GM23338 (cell line): ENCODE measurements at regions not wholly inside any gene's neighbourhood (a gene's known extent, or its start where the extent isn't known, plus 50 kb on each side); places are given as distances from the start of the nearest gene placed in this dataset.

ENCODE experiments used
- ATAC-seq: fragments of 200-7000 bp; cut with Tn5 transposase; 3 replicates; pipeline ENCODE4 v1.9.1; 2020
- DNase-seq: peaks from one replicate; pipeline ENCODE4 v3.0.0-alpha.2; 2015; ENCODE audit warnings: low spot score
- H2AFZ ChIP-seq: fragments of 200-600 bp; sonication (generic); 2 replicates; pipeline ENCODE4 v1.8.0; 2016; ENCODE audit warnings: antibody characterized with exemption, mild to moderate bottlenecking, moderate library complexity
- H3F3A ChIP-seq: fragments of 200-600 bp; sonication (generic); replicated peaks from 2 replicates; pipeline ENCODE4 v1.8.0; 2017; ENCODE audit warnings: antibody characterized with exemption, mixed run types, low read depth
- H3K27ac ChIP-seq: fragments of 200-600 bp; sonication (generic); 2 replicates; pipeline ENCODE4 v1.6.1; 2016; ENCODE audit warnings: low read depth
- H3K27me3 ChIP-seq: fragments of 200-600 bp; sonication (generic); 2 replicates; pipeline ENCODE4 v1.8.0; 2016; ENCODE audit warnings: mild to moderate bottlenecking, mixed run types, moderate library complexity; ENCODE audit not compliant: insufficient read depth
- H3K36me3 ChIP-seq: fragments of 200-600 bp; sonication (generic); 2 replicates; pipeline ENCODE4 v1.8.0; 2016; ENCODE audit warnings: mild to moderate bottlenecking; ENCODE audit not compliant: insufficient read depth
- H3K4me1 ChIP-seq: fragments of 200-600 bp; sonication (generic); 2 replicates; pipeline ENCODE4 v1.8.0; 2016; ENCODE audit warnings: mild to moderate bottlenecking, moderate library complexity; ENCODE audit not compliant: insufficient read depth
- H3K4me2 ChIP-seq: fragments of 200-600 bp; sonication (generic); 2 replicates; pipeline ENCODE4 v1.7.1; 2017; ENCODE audit warnings: mixed run types
- H3K4me3 ChIP-seq: fragments of 200-600 bp; sonication (generic); 2 replicates; pipeline ENCODE4 v1.6.1; 2016; ENCODE audit warnings: mixed run types
- H3K79me2 ChIP-seq: fragments of 200-600 bp; sonication (generic); replicated peaks from 2 replicates; pipeline ENCODE4 v1.8.0; 2017; ENCODE audit warnings: mild to moderate bottlenecking; ENCODE audit not compliant: insufficient read depth
- H3K9me2 ChIP-seq: fragments of 200-600 bp; sonication (generic); 2 replicates; pipeline ENCODE4 v1.8.0; 2017; ENCODE audit not compliant: insufficient read depth
- H4K20me1 ChIP-seq: fragments of 200-600 bp; sonication (generic); replicated peaks from 2 replicates; pipeline ENCODE4 v1.8.0; 2017; ENCODE audit warnings: mild to moderate bottlenecking; ENCODE audit not compliant: insufficient read depth
- H3K27ac Mint-ChIP-seq: 2 replicates; pipeline ENCODE4 v1.8.0; 2020; ENCODE audit warnings: inconsistent platforms, mild to moderate bottlenecking, moderate library complexity, mixed read lengths
- H3K27me3 Mint-ChIP-seq: 3 replicates; pipeline ENCODE4 v1.8.0; 2022; ENCODE audit warnings: low read depth, mild to moderate bottlenecking, moderate library complexity, mixed read lengths, inconsistent platforms; ENCODE audit not compliant: insufficient read depth, poor library complexity
- H3K36me3 Mint-ChIP-seq: 3 replicates; pipeline ENCODE4 v1.8.0; 2021; ENCODE audit warnings: low read depth, mild to moderate bottlenecking, inconsistent platforms, moderate library complexity, mixed read lengths
- H3K4me1 Mint-ChIP-seq: 3 replicates; pipeline ENCODE4 v1.8.0; 2020; ENCODE audit warnings: mild to moderate bottlenecking, inconsistent platforms, mixed read lengths
- H3K4me3 Mint-ChIP-seq: 3 replicates; pipeline ENCODE4 v1.8.0; 2021; ENCODE audit warnings: moderate library complexity, mild to moderate bottlenecking, inconsistent platforms, mixed read lengths
- H3K9me3 Mint-ChIP-seq: 3 replicates; pipeline ENCODE4 v1.8.0; 2020; ENCODE audit warnings: moderate library complexity, mild to moderate bottlenecking, inconsistent platforms, mixed read lengths
- CREB1 ChIP-seq: fragments of 250-450 bp; sonication (Bioruptor Pico); IDR thresholded peaks from 2 replicates; pipeline ENCODE4 v1.5.0; 2020; ENCODE audit warnings: low read depth, mild to moderate bottlenecking, moderate library complexity
- CTCF ChIP-seq, 2 experiments: fragments of 200-600 bp in 1 of 2; sonication (generic) in 1 of 2; conservative IDR thresholded peaks; 2 replicates each; pipeline versions ENCODE4 v1.5.1 to v1.6.1; 2016 to 2017; ENCODE audit warnings: antibody characterized with exemption in 2 of 2, low read depth in 2 of 2, mild to moderate bottlenecking in 2 of 2, moderate library complexity in 1 of 2
- ETS1 ChIP-seq: IDR thresholded peaks from 2 replicates; pipeline ENCODE4 v1.6.1; 2016; ENCODE audit warnings: antibody characterized with exemption
- NANOG ChIP-seq: IDR thresholded peaks from 2 replicates; pipeline ENCODE4 v1.6.1; 2016; ENCODE audit warnings: antibody characterized with exemption, borderline replicate concordance
- POLR2AphosphoS5 ChIP-seq: IDR thresholded peaks from 2 replicates; pipeline ENCODE4 v1.6.1; 2016; ENCODE audit warnings: antibody characterized with exemption, low read depth
- REST ChIP-seq: IDR thresholded peaks from one replicate; pipeline ENCODE4 v1.6.1; 2018; ENCODE audit warnings: antibody characterized with exemption; ENCODE audit not compliant: unreplicated experiment
- STAT1 ChIP-seq: IDR thresholded peaks from one replicate; pipeline ENCODE4 v1.6.1; 2016; ENCODE audit warnings: antibody characterized with exemption; ENCODE audit not compliant: unreplicated experiment
- ZNF114 ChIP-seq: fragments of 250-450 bp; sonication (Bioruptor Pico); IDR thresholded peaks from 2 replicates; pipeline ENCODE4 v1.5.0; 2020; ENCODE audit warnings: mild to moderate bottlenecking, moderate library complexity
- ZNF331 ChIP-seq: fragments of 250-450 bp; sonication (Bioruptor Pico); IDR thresholded peaks from 2 replicates; pipeline ENCODE4 v1.5.0; 2020; ENCODE audit warnings: low read depth, mild to moderate bottlenecking, moderate library complexity
- TF ChIP-seq, protein P1 (sequence below): fragments of 250-450 bp; sonication (Bioruptor Pico); IDR thresholded peaks from 2 replicates; pipeline ENCODE4 v1.5.0; 2020; ENCODE audit warnings: mild to moderate bottlenecking, moderate library complexity

GRCh38 chr4:33930497-33930896 lies 2313.8 kb downstream of the ARAP2 start:
- no peak for DNase-seq
- no peak overlapping the region for H2AFZ ChIP-seq
- ATAC-seq, result no peak

DNA sequence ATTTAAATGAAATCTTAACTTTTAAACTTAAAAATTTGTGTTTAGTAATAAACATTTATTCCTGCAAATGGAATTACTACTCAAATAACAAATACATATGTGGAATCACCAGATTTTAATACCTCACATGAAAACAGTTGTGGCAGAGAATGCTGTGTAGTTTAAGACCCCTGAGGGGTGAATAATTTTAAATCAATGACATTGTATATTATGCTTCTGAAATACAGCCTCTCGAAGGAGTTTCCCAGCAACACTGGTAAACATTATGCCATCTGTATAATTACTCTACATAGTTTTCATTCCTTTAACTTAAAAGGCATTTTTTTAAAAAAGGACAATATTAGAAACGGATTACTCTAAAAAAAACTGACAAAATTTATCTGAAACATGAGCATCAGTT lies 2313.3 kb downstream of the ARAP2 start:
- Mint-ChIP-seq H3K27ac (no peak overlapping the region), H3K27me3 (peaks cover 2% of the 10 kb centered on the region), H3K36me3 (no peaks in the 10 kb centered on the region; the same call in 2 of the 3 replicates), H3K4me1 (no peaks in the 10 kb centered on the region), H3K4me3 (no peak overlapping the region), H3K9me3 (no peaks in the 10 kb centered on the region; the same call in 2 of the 3 replicates)
- Histone ChIP-seq H3K9me2 (peaks cover 9% of the 10 kb centered on the region; the same call in 1 of the 2 replicates), H4K20me1 (no peaks in the 10 kb centered on the region), H3K4me3 (no peak overlapping the region), H3K36me3 (no peaks in the 10 kb centered on the region), H2AFZ (no peak overlapping the region), H3K79me2 (no peaks in the 10 kb centered on the region), H3F3A (no peaks in the 10 kb centered on the region), H3K4me1 (no peaks in the 10 kb centered on the region), H3K4me2 (no peak overlapping the region), H3K27ac (no peak overlapping the region), H3K27me3 (no peaks in the 10 kb centered on the region)
- ATAC-seq (no peak), DNase-seq (no peak)
- TF ChIP-seq POLR2AphosphoS5, result no peak
- no peak for TF ChIP-seq ETS1
- no peak for TF ChIP-seq STAT1
- TF ChIP-seq REST, result no peak
- TF ChIP-seq CTCF (conservative IDR thresholded peaks at IDR 0.05; ENCODE audit: low read depth in 2 of 2), result no peak
- TF ChIP-seq, protein P1, sequence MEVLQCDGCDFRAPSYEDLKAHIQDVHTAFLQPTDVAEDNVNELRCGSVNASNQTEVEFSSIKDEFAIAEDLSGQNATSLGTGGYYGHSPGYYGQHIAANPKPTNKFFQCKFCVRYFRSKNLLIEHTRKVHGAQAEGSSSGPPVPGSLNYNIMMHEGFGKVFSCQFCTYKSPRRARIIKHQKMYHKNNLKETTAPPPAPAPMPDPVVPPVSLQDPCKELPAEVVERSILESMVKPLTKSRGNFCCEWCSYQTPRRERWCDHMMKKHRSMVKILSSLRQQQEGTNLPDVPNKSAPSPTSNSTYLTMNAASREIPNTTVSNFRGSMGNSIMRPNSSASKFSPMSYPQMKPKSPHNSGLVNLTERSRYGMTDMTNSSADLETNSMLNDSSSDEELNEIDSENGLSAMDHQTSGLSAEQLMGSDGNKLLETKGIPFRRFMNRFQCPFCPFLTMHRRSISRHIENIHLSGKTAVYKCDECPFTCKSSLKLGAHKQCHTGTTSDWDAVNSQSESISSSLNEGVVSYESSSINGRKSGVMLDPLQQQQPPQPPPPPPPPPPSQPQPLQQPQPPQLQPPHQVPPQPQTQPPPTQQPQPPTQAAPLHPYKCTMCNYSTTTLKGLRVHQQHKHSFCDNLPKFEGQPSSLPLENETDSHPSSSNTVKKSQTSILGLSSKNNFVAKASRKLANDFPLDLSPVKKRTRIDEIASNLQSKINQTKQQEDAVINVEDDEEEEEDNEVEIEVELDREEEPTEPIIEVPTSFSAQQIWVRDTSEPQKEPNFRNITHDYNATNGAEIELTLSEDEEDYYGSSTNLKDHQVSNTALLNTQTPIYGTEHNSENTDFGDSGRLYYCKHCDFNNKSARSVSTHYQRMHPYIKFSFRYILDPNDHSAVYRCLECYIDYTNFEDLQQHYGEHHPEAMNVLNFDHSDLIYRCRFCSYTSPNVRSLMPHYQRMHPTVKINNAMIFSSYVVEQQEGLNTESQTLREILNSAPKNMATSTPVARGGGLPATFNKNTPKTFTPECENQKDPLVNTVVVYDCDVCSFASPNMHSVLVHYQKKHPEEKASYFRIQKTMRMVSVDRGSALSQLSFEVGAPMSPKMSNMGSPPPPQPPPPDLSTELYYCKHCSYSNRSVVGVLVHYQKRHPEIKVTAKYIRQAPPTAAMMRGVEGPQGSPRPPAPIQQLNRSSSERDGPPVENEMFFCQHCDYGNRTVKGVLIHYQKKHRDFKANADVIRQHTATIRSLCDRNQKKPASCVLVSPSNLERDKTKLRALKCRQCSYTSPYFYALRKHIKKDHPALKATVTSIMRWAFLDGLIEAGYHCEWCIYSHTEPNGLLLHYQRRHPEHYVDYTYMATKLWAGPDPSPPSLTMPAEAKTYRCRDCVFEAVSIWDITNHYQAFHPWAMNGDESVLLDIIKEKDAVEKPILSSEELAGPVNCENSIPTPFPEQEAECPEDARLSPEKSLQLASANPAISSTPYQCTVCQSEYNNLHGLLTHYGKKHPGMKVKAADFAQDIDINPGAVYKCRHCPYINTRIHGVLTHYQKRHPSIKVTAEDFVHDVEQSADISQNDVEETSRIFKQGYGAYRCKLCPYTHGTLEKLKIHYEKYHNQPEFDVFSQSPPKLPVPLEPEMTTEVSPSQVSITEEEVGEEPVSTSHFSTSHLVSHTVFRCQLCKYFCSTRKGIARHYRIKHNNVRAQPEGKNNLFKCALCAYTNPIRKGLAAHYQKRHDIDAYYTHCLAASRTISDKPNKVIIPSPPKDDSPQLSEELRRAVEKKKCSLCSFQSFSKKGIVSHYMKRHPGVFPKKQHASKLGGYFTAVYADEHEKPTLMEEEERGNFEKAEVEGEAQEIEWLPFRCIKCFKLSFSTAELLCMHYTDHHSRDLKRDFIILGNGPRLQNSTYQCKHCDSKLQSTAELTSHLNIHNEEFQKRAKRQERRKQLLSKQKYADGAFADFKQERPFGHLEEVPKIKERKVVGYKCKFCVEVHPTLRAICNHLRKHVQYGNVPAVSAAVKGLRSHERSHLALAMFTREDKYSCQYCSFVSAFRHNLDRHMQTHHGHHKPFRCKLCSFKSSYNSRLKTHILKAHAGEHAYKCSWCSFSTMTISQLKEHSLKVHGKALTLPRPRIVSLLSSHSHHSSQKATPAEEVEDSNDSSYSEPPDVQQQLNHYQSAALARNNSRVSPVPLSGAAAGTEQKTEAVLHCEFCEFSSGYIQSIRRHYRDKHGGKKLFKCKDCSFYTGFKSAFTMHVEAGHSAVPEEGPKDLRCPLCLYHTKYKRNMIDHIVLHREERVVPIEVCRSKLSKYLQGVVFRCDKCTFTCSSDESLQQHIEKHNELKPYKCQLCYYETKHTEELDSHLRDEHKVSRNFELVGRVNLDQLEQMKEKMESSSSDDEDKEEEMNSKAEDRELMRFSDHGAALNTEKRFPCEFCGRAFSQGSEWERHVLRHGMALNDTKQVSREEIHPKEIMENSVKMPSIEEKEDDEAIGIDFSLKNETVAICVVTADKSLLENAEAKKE (CRISPR knock-in tag), result no peak
- TF ChIP-seq ZNF331 (CRISPR knock-in tag), result no peak
- no peak for TF ChIP-seq ZNF114
- TF ChIP-seq CREB1, result no peak
- TF ChIP-seq NANOG, result no peak

More at GRCh38 chr4:33930497-33930896, 2313.8 kb downstream of the ARAP2 start:
- H3K27ac Mint-ChIP-seq, result no peak overlapping the region
- Histone ChIP-seq H3K4me1 (no peaks in the 10 kb centered on the region), H3K36me3 (no peaks in the 10 kb centered on the region), H3F3A (no peaks in the 10 kb centered on the region), H4K20me1 (no peaks in the 10 kb centered on the region), H3K27me3 (no peaks in the 10 kb centered on the region), H3K27ac (no peak overlapping the region), H3K79me2 (no peaks in the 10 kb centered on the region), H3K4me3 (no peak overlapping the region), H3K9me2 (peaks cover 9% of the 10 kb centered on the region; the same call in 1 of the 2 replicates), H3K4me2 (no peak overlapping the region)
- no peaks in the 10 kb centered on the region; the same call in 2 of the 3 replicates for H3K36me3 Mint-ChIP-seq
- H3K27me3 Mint-ChIP-seq, result peaks cover 2% of the 10 kb centered on the region
- no peak overlapping the region for H3K4me3 Mint-ChIP-seq
- no peaks in the 10 kb centered on the region for H3K4me1 Mint-ChIP-seq
- no peak for TF ChIP-seq STAT1
- H3K9me3 Mint-ChIP-seq, result no peaks in the 10 kb centered on the region; the same call in 2 of the 3 replicates
